Central memory CD4-positive, alpha-beta T cell (primary cell): ENCODE measurements at regions not wholly inside any gene's neighbourhood (a gene's known extent, or its start where the extent isn't known, plus 50 kb on each side); places are given as distances from the start of the nearest gene placed in this dataset.
"Not testable (repeated sequence)": the region's sequence is repeated elsewhere in the genome, so short reads cannot be mapped to it uniquely, and the experiment has no call there.

ENCODE experiments used
- DNase-seq: peaks from one replicate; pipeline ENCODE4 v3.0.0; 2022

GRCh38 chr16:29126616-29127015, 141.8 kb downstream of the LAT start:
- no peak for DNase-seq

DNA sequence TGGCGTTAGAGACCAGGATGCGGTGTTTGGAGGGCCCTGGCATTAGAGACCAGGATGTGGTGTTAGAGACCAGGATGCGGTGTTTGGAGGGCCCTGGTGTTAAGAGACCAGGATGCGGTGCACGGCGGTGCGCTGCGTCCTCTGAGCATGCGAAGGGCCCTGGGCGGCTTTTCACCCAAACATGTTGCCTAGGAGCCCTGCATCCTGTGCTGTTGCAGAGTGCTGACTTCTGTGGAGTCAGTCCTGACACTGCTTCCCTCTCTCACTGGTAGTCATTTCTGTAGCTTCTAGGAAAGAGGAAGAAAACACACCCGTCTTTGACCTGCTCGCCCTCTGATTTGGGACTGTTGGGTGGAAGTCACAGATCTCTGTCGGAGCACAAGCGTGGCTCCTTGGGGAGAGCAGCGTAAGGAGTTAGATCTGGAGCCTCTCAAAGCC, 141.2 kb downstream of the LAT start:
- no peak for DNase-seq

DNA sequence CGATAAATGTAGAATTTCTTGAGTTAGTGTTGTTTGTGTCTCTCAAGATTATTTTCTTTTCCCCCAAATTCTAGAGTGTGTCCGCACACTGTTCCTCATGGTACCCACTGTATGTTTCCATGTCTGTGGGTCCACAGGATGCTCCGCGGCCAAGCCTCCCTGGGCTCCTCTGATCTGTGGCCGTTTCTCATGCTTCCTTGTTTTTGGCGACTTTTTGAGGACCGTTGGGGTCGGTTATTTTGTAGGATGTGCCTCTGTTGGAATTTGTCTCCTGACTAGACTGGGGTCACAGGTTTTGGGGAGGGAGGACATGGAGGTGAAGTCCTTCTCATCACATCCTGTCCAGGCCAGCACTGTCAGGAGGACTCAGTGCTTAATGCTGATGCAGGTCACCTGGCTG, 140.0 kb downstream of the LAT start:
- DNase-seq = no peak

GRCh38 chr16:29124162-29124561, 139.3 kb downstream of the LAT start:
- DNase-seq = not testable (repeated sequence)

- not testable (repeated sequence) for DNase-seq
These were observed 135.8 kb downstream of the LAT start for GRCh38 chr16:29120680-29121079.

DNA sequence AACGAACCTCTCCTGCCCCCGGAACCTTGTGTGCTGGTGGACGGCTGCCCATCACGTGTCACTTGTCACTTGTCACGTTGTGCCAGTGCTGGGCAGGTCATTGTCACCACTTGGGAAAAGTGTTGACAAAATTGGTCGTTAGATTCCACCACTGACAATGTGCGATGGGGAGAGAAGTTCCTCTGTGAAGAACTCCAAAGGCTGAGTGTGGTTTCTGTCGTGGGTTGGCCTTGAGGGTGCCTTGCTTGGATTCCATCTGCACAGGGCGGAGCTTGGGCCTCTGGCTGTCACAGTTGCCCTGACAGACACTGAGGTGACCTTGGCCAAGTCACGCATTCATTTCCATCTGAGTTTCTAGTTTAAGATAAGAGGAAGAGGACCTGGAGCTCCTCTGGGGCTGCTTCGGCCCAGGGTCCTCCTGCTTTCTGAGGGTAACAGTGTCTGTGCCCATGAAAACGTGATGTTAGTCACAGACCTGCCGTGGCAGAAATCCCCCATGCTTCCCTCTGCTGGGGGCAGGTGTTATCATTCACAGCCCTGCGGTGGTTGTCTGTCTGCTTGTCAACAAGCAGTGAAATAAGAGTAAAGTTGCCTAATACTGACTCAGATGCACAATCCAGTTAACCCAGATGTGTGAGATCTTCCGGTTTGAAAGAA, 133.6 kb downstream of the LAT start:
- not testable (repeated sequence) for DNase-seq

- no peak for DNase-seq
These were observed 132.8 kb downstream of the LAT start for GRCh38 chr16:29117631-29118030.

DNA sequence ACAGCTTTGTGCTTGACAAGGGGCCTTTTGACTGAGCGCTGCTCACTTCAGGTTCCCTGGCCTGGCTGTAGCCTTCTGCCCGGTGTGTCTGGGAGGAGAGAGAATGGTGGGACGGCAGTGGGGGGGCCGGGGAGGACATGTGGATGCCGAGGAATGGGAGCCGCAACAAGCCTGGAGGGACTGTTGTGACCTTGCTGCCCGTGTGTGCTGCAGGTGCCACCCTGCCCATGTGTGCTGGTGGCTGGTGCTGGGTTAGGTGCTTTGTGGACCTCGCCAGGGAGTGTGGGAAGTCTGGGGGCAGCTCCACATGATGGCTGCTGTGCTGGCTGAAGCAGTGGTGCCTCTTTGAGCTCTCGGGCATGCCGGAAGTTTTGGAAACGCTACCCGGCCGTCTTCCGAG, 132.1 kb downstream of the LAT start:
- DNase-seq = no peak

- not testable (repeated sequence) for DNase-seq
These were observed 131.4 kb downstream of the LAT start for GRCh38 chr16:29116207-29116606.

GRCh38 chr16:29115802-29116141, 130.9 kb downstream of the LAT start:
- DNase-seq = not testable (repeated sequence)

- DNase-seq = not testable (repeated sequence)
These were observed 130.3 kb downstream of the LAT start for GRCh38 chr16:29114989-29115801.

GRCh38 chr16:29114574-29114973, 129.7 kb downstream of the LAT start:
- DNase-seq = no peak

DNA sequence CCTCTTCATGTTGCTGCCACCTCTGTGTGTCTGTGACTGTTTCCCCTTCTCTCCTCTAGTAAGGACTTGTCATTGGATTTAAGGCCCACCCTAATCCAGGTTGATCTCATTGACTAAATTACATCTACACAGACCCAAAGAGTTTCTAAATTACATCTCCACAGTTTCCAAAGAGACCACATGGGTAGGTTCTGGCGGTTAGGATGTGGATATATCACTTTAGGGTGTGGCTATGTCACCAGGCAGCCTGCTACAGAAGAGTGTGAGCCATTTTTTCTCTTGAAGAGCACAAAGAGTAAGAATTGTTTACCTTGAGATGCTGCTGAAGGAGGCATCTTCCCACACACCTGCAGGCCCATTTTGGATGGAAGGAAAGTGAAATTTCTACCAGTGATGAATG, 128.6 kb downstream of the LAT start:
- DNase-seq = not testable (repeated sequence)

DNA sequence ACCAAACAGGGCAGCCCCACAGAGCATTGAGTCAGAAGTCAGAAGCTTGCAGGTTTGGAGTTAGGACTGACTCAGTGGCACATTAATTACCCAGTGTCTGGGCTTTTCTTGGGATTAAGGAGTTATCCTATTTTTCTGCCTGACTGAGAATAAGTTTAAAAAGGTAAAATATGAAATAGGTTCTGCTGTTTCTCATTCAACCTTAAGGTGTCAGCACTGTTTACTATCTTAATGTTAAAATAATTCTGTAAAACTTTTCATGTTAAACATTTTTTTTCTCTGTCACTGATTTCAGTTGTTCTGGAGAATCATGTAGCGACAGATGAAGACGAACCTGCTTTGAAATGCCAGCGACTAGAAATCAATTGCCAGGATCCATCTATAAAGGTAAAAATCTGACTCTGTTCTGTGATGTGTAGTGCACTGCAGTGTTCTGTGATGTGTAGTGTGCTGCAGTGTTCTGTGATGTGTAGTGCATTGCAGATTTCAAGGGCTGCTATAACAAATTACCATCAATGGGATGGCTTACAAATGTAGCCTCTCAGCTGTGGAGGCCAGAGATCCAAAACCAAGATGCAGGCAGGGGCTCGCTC, 128.0 kb downstream of the LAT start:
- DNase-seq = no peak

DNA sequence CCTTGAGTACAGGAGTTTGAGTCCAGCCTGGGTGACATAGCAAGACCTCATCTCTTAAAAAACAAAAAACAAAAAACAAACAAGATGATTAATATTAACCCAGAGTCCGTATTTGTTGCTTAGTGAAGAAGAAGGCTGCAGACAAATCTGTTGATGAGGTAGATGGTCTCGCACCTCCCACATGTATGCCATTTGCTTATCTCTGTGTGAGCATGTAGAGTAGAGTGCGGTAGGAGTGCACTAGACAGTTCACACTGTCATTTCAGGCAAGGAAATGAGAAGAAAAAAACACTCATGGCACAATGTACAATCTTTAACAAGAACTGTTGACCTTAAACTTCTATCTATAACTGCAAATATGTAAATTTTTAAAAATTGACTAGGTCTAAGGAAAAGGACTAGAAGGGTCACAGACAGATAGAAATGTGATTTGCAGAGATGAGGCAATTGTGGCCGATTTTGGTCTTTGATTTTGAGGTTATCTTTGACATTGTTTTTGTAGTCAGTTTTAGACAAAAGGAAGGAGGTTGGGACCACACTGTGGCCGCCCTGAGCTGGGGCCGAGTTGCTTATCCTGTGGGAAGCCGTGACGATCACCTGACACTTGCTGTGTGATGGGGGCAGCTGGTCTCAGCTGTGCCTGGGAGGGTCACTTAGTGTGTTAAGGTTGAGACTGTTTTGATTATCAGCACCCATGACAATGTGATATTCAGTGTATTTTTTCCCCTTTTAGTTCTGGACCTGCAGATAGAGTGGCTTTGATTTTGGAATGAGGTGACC, 127.2 kb downstream of the LAT start:
- DNase-seq = not testable (repeated sequence)

- no peak for DNase-seq
These were observed 126.6 kb downstream of the LAT start for GRCh38 chr16:29111421-29111820.

- DNase-seq = not testable (repeated sequence)
These were observed 123.8 kb downstream of the LAT start for GRCh38 chr16:29108625-29109169.

GRCh38 chr16:29107299-29107698, 122.4 kb downstream of the LAT start:
- no peak for DNase-seq

DNA sequence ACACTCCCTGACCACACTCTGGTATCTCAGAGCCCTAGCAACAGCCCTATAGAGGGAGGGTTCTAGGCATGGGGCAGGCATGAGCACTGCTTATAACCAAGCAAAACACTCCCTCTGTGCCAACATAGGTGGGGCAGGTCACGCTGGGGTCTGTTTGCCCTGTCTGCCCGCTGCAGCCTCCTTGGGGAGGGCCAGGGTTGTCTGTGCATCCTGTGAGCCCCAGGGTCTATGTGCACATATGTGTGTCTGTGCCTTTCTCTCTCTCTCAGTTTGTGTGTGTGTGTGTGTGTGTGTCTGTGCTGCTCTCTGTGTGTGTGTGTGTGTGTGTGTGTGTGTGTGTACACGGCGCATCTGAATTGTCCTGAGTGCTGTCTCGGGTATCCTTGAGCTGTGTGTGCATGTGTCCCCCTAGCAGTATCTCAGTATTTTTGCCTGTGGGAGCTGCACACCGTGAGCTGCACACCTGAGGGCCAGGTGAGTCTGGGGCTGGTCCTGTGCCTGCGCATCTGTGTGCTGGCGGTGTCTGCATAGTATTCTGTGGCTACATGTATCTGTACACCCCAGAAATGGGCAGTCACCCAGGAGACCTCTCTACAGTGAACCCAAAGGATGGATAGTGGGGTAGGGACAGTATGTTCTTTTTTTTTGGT, 121.5 kb downstream of the LAT start:
- not testable (repeated sequence) for DNase-seq

- DNase-seq = not testable (repeated sequence)
These were observed 119.7 kb downstream of the LAT start for GRCh38 chr16:29104600-29104999.

DNA sequence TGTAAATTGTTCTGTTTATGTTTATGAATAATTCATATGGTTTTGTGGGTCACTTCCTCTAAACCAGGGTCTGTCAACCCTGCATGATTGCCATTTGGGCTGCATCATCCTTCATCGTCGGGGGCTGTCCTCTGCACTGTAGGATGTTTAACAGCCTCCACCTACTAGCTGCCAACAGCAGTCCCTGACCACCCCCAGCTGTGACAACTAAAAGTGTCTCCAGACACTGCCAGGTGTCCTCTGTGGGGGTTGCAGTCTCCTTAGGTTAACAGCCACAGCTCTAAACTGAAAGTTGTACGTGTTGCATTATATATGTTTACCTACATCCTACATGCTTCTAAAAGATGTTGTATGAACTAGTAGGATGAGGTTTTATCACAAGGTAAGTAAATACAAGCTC, 113.1 kb downstream of the LAT start:
- DNase-seq = not testable (repeated sequence)
